Testis (tissue), 2 donors: ENCODE measurements at regions not wholly inside any gene's neighbourhood (a gene's known extent, or its start where the extent isn't known, plus 50 kb on each side); places are given as distances from the start of the nearest gene placed in this dataset.

Experiments used
- DNase-seq: peaks from one replicate; pipeline ENCODE4 v3.0.0-alpha.2; 2019
- H3K27ac ChIP-seq, 2 donors: fragments of 200-600 bp; sonication (generic); one replicate each; pipeline ENCODE4 v1.5.1; 2019
- H3K27me3 ChIP-seq: fragments of 200-600 bp; sonication (generic); one replicate; pipeline ENCODE4 v1.5.1; 2019
- H3K36me3 ChIP-seq: fragments of 200-600 bp; sonication (generic); one replicate; pipeline ENCODE4 v1.5.1; 2017; ENCODE audit warnings: low read depth; ENCODE audit errors: missing control alignments
- H3K4me1 ChIP-seq: fragments of 200-600 bp; sonication (generic); one replicate; pipeline ENCODE4 v1.5.1; 2019
- H3K4me3 ChIP-seq, 2 donors: fragments of 200-600 bp; sonication (generic); one replicate each; pipeline ENCODE4 v1.5.1; 2017 to 2019
- H3K9me3 ChIP-seq: fragments of 200-600 bp; sonication (generic); one replicate; pipeline ENCODE4 v1.5.1; 2017
- POLR2A ChIP-seq: fragments of 450-650 bp; IDR thresholded peaks from one replicate; pipeline ENCODE4 v1.6.1; 2017; ENCODE audit warnings: antibody characterized with exemption, mild to moderate bottlenecking, moderate library complexity
- WGBS, 2 donors: methylation state at CpG; one replicate each; pipeline ENCODE4 v1.1.5; 2018; 5-methylcytosine and 5-hydroxymethylcytosine counted together
- intact Hi-C: fragments of 100-400 bp; cut with DNase I; formaldehyde crosslinking; loops from one replicate; pipeline ENCODE4 v1.15.1; 2023; ENCODE audit warnings: low total_unique reads
- TF ChIP-seq, protein P1 (sequence below), 3 experiments: fragments of 450-650 bp in 2 of 3; fragments of 200-600 bp in 1 of 3; sonication (generic) in 1 of 3; IDR thresholded peaks; one replicate each; pipeline ENCODE4 v1.5.1; 2016 to 2019; ENCODE audit warnings: antibody characterized with exemption in 3 of 3, mild to moderate bottlenecking in 2 of 3, moderate library complexity in 1 of 3

DNA sequence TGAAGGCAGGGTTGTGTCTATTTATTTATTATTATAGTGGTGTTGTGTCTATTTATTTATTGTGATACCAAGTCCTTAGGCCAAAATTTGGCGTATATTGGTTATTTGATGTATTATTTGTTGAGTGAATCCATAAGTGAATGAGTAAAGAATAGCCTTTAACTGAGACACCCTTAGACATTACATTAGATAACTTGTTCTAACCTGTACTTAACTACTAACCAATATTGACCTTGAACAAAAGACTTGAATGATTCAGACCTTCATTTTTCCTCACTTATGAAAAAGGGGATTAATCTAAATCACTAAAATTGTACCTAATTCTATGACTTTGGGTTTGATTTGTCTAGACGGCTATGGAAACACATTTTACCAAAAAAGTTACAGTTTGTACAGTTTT is 370.5 kb downstream of the JRKL start:
- no peaks in the 10 kb centered on the region for H3K27me3 ChIP-seq
- no peak overlapping the region for H3K27ac ChIP-seq
- H3K4me3 ChIP-seq, result no peak overlapping the region
- 92 to 93% methylated on average over 2 of the region's 2 CpGs for WGBS, 2 donors
- H3K4me1 ChIP-seq, result no peaks in the 10 kb centered on the region
- no peak for DNase-seq
- intact Hi-C loops, result no loop called here
- H3K9me3 ChIP-seq, result no peaks in the 10 kb centered on the region
- no peaks in the 10 kb centered on the region for H3K36me3 ChIP-seq
- TF ChIP-seq, protein P1, sequence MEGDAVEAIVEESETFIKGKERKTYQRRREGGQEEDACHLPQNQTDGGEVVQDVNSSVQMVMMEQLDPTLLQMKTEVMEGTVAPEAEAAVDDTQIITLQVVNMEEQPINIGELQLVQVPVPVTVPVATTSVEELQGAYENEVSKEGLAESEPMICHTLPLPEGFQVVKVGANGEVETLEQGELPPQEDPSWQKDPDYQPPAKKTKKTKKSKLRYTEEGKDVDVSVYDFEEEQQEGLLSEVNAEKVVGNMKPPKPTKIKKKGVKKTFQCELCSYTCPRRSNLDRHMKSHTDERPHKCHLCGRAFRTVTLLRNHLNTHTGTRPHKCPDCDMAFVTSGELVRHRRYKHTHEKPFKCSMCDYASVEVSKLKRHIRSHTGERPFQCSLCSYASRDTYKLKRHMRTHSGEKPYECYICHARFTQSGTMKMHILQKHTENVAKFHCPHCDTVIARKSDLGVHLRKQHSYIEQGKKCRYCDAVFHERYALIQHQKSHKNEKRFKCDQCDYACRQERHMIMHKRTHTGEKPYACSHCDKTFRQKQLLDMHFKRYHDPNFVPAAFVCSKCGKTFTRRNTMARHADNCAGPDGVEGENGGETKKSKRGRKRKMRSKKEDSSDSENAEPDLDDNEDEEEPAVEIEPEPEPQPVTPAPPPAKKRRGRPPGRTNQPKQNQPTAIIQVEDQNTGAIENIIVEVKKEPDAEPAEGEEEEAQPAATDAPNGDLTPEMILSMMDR (IDR thresholded peaks at IDR 0.05), result no peak
- TF ChIP-seq POLR2A, result no peak

DNA sequence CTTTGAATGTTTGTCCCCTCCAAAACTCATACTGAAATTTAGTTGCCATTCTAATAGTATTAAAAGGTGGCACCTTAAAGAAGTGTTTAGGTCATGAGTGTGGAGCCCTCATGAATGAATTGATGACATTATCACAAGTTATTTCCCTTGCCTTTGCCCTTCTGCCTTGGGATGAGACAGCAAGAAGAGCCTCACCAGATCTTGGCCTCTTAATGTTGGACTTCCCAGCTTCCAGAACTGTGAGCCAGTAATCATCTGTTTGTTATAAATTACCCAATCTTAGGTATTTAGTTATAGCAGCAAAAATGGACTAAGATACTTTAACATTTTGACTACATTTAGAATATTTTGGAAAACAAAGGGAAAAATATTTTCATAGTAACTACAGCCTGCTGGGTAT is 371.0 kb downstream of the JRKL start:
- Histone ChIP-seq H3K4me1 (no peaks in the 10 kb centered on the region), H3K9me3 (no peaks in the 10 kb centered on the region), H3K36me3 (no peaks in the 10 kb centered on the region), H3K4me3 (no peak overlapping the region), H3K27ac (no peak overlapping the region), H3K27me3 (no peaks in the 10 kb centered on the region)
- no peak for DNase-seq
- TF ChIP-seq, protein P1 (IDR thresholded peaks at IDR 0.05), result no peak
- TF ChIP-seq POLR2A, result no peak
- intact Hi-C loops, result no loop called here

DNA sequence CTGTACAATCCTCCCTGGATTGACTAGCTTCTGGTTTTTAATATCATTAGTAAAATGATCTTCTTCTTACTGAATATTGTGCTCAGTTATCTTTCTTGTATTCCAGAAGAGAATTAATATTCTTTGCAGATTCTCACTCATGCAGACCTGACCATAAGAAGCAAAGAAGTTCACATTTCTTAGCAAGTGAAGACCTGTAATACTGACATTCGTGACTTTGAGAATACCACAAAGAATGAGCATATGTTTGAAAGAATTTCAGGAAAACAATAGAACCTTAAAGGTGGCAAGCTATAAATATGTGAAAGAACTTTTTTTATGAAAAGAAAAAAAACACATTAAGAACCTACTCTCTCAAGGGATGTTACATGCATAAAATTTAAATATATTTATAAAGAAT is 371.6 kb downstream of the JRKL start:
- no peak for DNase-seq
- H3K27ac ChIP-seq, result no peak overlapping the region
- no peaks in the 10 kb centered on the region for H3K9me3 ChIP-seq
- intact Hi-C loops, result no loop called here
- WGBS, 2 donors, result 90 to 100% methylated on average over 1 of the region's 1 CpG
- TF ChIP-seq, protein P1 (IDR thresholded peaks at IDR 0.05), result no peak
- TF ChIP-seq POLR2A, result no peak
- H3K27me3 ChIP-seq, result no peaks in the 10 kb centered on the region
- no peaks in the 10 kb centered on the region for H3K36me3 ChIP-seq
- no peak overlapping the region for H3K4me3 ChIP-seq
- H3K4me1 ChIP-seq, result no peaks in the 10 kb centered on the region

DNA sequence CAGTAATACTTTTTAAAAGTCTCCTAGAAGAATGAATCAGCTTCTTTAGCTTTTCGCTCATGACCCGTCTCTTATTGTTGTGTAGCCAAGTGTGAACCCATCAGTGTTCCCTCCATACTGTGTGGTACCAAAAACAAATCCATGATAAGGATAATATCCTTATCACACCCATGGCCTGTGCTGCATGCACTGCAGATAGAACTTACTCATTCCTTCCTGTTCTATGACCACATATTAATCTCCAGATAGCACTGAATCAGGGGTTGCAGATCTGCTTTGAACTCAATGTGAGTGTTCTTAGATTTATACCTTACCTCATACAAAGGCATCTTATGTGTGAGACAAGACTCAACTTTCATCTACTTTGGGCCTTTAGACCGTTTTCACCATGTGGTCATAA is 373.4 kb downstream of the JRKL start:
- WGBS, 2 donors, result 90 to 94% methylated on average over 3 of the region's 3 CpGs
- Histone ChIP-seq H3K27me3 (no peaks in the 10 kb centered on the region), H3K27ac (no peak overlapping the region), H3K9me3 (no peaks in the 10 kb centered on the region), H3K4me1 (no peaks in the 10 kb centered on the region), H3K4me3 (no peak overlapping the region), H3K36me3 (no peaks in the 10 kb centered on the region)
- no peak for TF ChIP-seq POLR2A
- TF ChIP-seq, protein P1 (IDR thresholded peaks at IDR 0.05), result no peak
- no peak for DNase-seq
- intact Hi-C loops, result no loop called here

DNA sequence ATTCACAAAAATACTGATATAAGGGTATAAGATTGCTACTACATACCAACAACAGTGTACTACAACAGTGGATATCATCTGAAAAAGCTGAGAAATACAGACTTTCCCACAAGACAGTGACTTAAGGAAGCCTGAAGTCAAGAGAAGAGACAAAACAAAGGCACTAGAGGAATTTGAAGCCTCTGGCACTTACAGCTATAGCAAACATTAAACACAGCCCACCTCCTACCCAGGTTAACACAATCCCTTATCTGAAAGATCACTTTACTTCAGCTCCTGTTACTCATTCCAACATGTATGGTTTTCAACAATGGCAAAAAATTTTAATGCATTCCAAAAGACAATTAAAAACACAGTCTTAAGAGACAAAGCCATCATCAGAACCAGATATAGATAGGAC is 388.5 kb downstream of the JRKL start:
- no peaks in the 10 kb centered on the region for H3K36me3 ChIP-seq
- no peaks in the 10 kb centered on the region for H3K9me3 ChIP-seq
- intact Hi-C loops, result no loop called here
- no peaks in the 10 kb centered on the region for H3K27me3 ChIP-seq
- no peak for DNase-seq
- H3K4me3 ChIP-seq, result no peak overlapping the region
- H3K4me1 ChIP-seq, result no peaks in the 10 kb centered on the region
- no peak for TF ChIP-seq POLR2A
- H3K27ac ChIP-seq, result no peak overlapping the region
